H9 (cell line): ENCODE measurements at regions not wholly inside any gene's neighbourhood (a gene's known extent, or its start where the extent isn't known, plus 50 kb on each side); places are given as distances from the start of the nearest gene placed in this dataset.

Experiments used
- DNase-seq: peaks from one replicate; pipeline ENCODE4 v3.0.0-alpha.2; 2017
- H2AFZ ChIP-seq: one replicate; pipeline ENCODE4 v1.6.1; 2013; ENCODE audit warnings: mild to moderate bottlenecking, low read length, control low read depth, moderate library complexity
- H2AK5ac ChIP-seq: 2 replicates; pipeline ENCODE4 v1.6.1; 2013; ENCODE audit warnings: low read length, control low read depth, mixed read lengths; ENCODE audit not compliant: insufficient read length
- H2BK120ac ChIP-seq: one replicate; pipeline ENCODE4 v1.6.1; 2013; ENCODE audit warnings: low read depth, mild to moderate bottlenecking, low read length, control low read depth, inconsistent platforms; ENCODE audit not compliant: poor library complexity, severe bottlenecking
- H2BK12ac ChIP-seq: 2 replicates; pipeline ENCODE4 v1.6.1; 2013; ENCODE audit warnings: low read length, control low read depth, mixed read lengths, low read depth; ENCODE audit not compliant: insufficient read length
- H2BK15ac ChIP-seq: 2 replicates; pipeline ENCODE4 v1.6.1; 2013; ENCODE audit warnings: low read depth, low read length, control low read depth
- H2BK20ac ChIP-seq: one replicate; pipeline ENCODE4 v1.6.1; 2013; ENCODE audit warnings: low read depth, mild to moderate bottlenecking, low read length, control low read depth, inconsistent platforms; ENCODE audit not compliant: poor library complexity, severe bottlenecking
- H2BK5ac ChIP-seq: 2 replicates; pipeline ENCODE4 v1.6.1; 2013; ENCODE audit warnings: low read length, control low read depth, mixed read lengths; ENCODE audit not compliant: insufficient read length
- H3K14ac ChIP-seq: 2 replicates; pipeline ENCODE4 v1.6.1; 2013; ENCODE audit warnings: low read length, control low read depth; ENCODE audit not compliant: insufficient read depth
- H3K18ac ChIP-seq: 2 replicates; pipeline ENCODE4 v1.6.1; 2013; ENCODE audit warnings: low read depth, mild to moderate bottlenecking, mixed read lengths, low read length, control low read depth; ENCODE audit not compliant: insufficient read length
- H3K23ac ChIP-seq: 2 replicates; pipeline ENCODE4 v1.6.1; 2013; ENCODE audit warnings: low read length, control low read depth, mixed read lengths, low read depth; ENCODE audit not compliant: insufficient read length
- H3K23me2 ChIP-seq: 2 replicates; pipeline ENCODE4 v1.6.1; 2013; ENCODE audit warnings: low read depth, mild to moderate bottlenecking, mixed read lengths, low read length, control low read depth; ENCODE audit not compliant: insufficient read length, poor library complexity, severe bottlenecking
- H3K27ac ChIP-seq: 2 replicates; pipeline ENCODE4 v1.5.1; 2013; ENCODE audit warnings: low read length, control low read depth, mixed read lengths, low read depth; ENCODE audit not compliant: insufficient read length
- H3K27me3 ChIP-seq: 2 replicates; pipeline ENCODE4 v1.6.1; 2013; ENCODE audit warnings: low read length, control low read depth, inconsistent platforms; ENCODE audit not compliant: insufficient read depth
- H3K4ac ChIP-seq: 2 replicates; pipeline ENCODE4 v1.6.1; 2013; ENCODE audit warnings: low read depth, mild to moderate bottlenecking, control low read depth, inconsistent platforms, low read length, moderate library complexity
- H3K4me1 ChIP-seq: 2 replicates; pipeline ENCODE4 v1.6.1; 2013; ENCODE audit warnings: low read length, control low read depth, inconsistent platforms; ENCODE audit not compliant: insufficient read depth
- H3K4me2 ChIP-seq: 2 replicates; pipeline ENCODE4 v1.6.1; 2013; ENCODE audit warnings: low read length, control low read depth, mixed read lengths; ENCODE audit not compliant: insufficient read length, insufficient read depth
- H3K56ac ChIP-seq: 2 replicates; pipeline ENCODE4 v1.6.1; 2013; ENCODE audit warnings: low read depth, mild to moderate bottlenecking, mixed read lengths, low read length, control low read depth; ENCODE audit not compliant: insufficient read length
- H3K79me1 ChIP-seq: 2 replicates; pipeline ENCODE4 v1.6.1; 2013; ENCODE audit warnings: low read depth, mild to moderate bottlenecking, moderate library complexity, low read length, control low read depth, inconsistent platforms; ENCODE audit not compliant: insufficient read depth, poor library complexity, severe bottlenecking
- H3K79me2 ChIP-seq: 2 replicates; pipeline ENCODE4 v1.6.1; 2013; ENCODE audit warnings: low read length, control low read depth, inconsistent platforms; ENCODE audit not compliant: insufficient read depth
- H3K9ac ChIP-seq: 2 replicates; pipeline ENCODE4 v1.6.1; 2013; ENCODE audit warnings: low read length, control low read depth, mixed read lengths; ENCODE audit not compliant: insufficient read length; ENCODE audit errors: extremely low read depth
- H3K9me3 ChIP-seq: one replicate; pipeline ENCODE4 v1.6.1; 2013; ENCODE audit warnings: low read depth, low read length, inconsistent platforms; ENCODE audit not compliant: control insufficient read depth
- H3T11ph ChIP-seq: one replicate; pipeline ENCODE4 v1.6.1; 2013; ENCODE audit warnings: mild to moderate bottlenecking, low read length, control low read depth, inconsistent platforms
- H4K20me1 ChIP-seq: one replicate; pipeline ENCODE4 v1.6.1; 2013; ENCODE audit not compliant: control insufficient read depth, insufficient read length, insufficient read depth
- H4K5ac ChIP-seq: 2 replicates; pipeline ENCODE4 v1.6.1; 2013; ENCODE audit warnings: low read depth, mild to moderate bottlenecking, mixed read lengths, low read length, control low read depth; ENCODE audit not compliant: insufficient read length
- H4K8ac ChIP-seq: replicated peaks from 2 replicates; pipeline ENCODE4 v1.6.1; 2013; ENCODE audit warnings: low read length, control low read depth, mixed read lengths, low read depth; ENCODE audit not compliant: insufficient read length
- H4K91ac ChIP-seq: 2 replicates; pipeline ENCODE4 v1.6.1; 2013; ENCODE audit warnings: low read depth, mild to moderate bottlenecking, moderate library complexity, mixed read lengths, low read length, control low read depth; ENCODE audit not compliant: insufficient read length
- H3K27ac Mint-ChIP-seq, 3 experiments: 2 replicates in 2 of 3; 3 replicates in 1 of 3; pipeline ENCODE4 v1.8.0; 2020 to 2021; ENCODE audit warnings: mixed read lengths in 3 of 3, mild to moderate bottlenecking in 1 of 3, moderate library complexity in 1 of 3
- H3K27me3 Mint-ChIP-seq: 2 replicates; pipeline ENCODE4 v1.8.0; 2021; ENCODE audit warnings: low read depth, mild to moderate bottlenecking, moderate library complexity, mixed read lengths
- H3K36me3 Mint-ChIP-seq, 3 experiments: 2 replicates in 2 of 3; 3 replicates in 1 of 3; pipeline ENCODE4 v1.8.0; 2020 to 2021; ENCODE audit warnings: low read depth in 3 of 3, mixed read lengths in 3 of 3; ENCODE audit not compliant: insufficient read depth in 1 of 3
- H3K4me1 Mint-ChIP-seq, 2 experiments: 2 replicates each; pipeline ENCODE4 v1.8.0; 2020; ENCODE audit warnings: mixed read lengths in 2 of 2
- H3K4me3 Mint-ChIP-seq, 2 experiments: 2 replicates in 1 of 2; 3 replicates in 1 of 2; pipeline ENCODE4 v1.8.0; 2020 to 2021; ENCODE audit warnings: mild to moderate bottlenecking in 2 of 2, mixed read lengths in 2 of 2, moderate library complexity in 1 of 2
- H3K9me3 Mint-ChIP-seq, 2 experiments: 2 replicates in 1 of 2; 3 replicates in 1 of 2; pipeline ENCODE4 v1.8.0; 2020; ENCODE audit warnings: mild to moderate bottlenecking in 2 of 2, mixed read lengths in 2 of 2, moderate library complexity in 1 of 2
- CTCF ChIP-seq: fragments of 200-600 bp; sonication (generic); conservative IDR thresholded peaks from 3 replicates; pipeline ENCODE4 v1.8.0; 2021; ENCODE audit warnings: antibody characterized with exemption, mild to moderate bottlenecking
- whole genome bisulfite sequencing: extraction: QIAGEN DNeasy Blood & Tissue Kit; methylation state at CpG from one replicate; pipeline ENCODE4 v1.1.7; 2013; ENCODE audit warnings: missing lambda C conversion rate, low lambda C conversion rate, mixed read lengths; ENCODE audit not compliant: insufficient read length; ENCODE audit errors: extremely low coverage; 5-methylcytosine and 5-hydroxymethylcytosine counted together

- no peaks in the 10 kb centered on the region for H3K79me1 ChIP-seq
- H2BK5ac ChIP-seq, result no peak overlapping the region
- no peak overlapping the region for H2BK15ac ChIP-seq
- no peaks in the 10 kb centered on the region for H3K27me3 ChIP-seq
- no peak overlapping the region for H4K5ac ChIP-seq
- no peak overlapping the region for H3K4ac ChIP-seq
- H2BK20ac ChIP-seq, result no peak overlapping the region
- Mint-ChIP-seq H3K4me3 (no peak overlapping the region), H3K4me1 (peaks cover 23 to 24% of the 10 kb centered on the region in 2 experiments), H3K9me3 (no peaks in the 10 kb centered on the region; a peak in 1 of 5 replicates), H3K27ac (no peak overlapping the region; a peak in 1 of 7 replicates), H3K27me3 (peaks cover 11% of the 10 kb centered on the region), H3K36me3 (no peaks in the 10 kb centered on the region)
- peaks cover 2% of the 10 kb centered on the region; the same call in 1 of the 2 replicates for H3K4me1 ChIP-seq
- no CpG with 5 or more reads among the region's 9 CpGs for WGBS
- H3K14ac ChIP-seq, result no peak overlapping the region
- H4K91ac ChIP-seq, result no peak overlapping the region
- H3T11ph ChIP-seq, result no peak overlapping the region
- H3K9ac ChIP-seq, result no peak overlapping the region
- H4K8ac ChIP-seq, result no peak overlapping the region
- no peak overlapping the region for H3K18ac ChIP-seq
- H3K27ac ChIP-seq, result no peak overlapping the region
- H3K9me3 ChIP-seq, result no peaks in the 10 kb centered on the region
- no peak overlapping the region for H2BK120ac ChIP-seq
- H2BK12ac ChIP-seq, result no peak overlapping the region
- no peak for TF ChIP-seq CTCF
- no peak overlapping the region for H3K4me2 ChIP-seq
- no peaks in the 10 kb centered on the region for H3K23me2 ChIP-seq
- no peak overlapping the region for H2AFZ ChIP-seq
- no peaks in the 10 kb centered on the region for H3K79me2 ChIP-seq
- no peak overlapping the region for H2AK5ac ChIP-seq
- H4K20me1 ChIP-seq, result no peaks in the 10 kb centered on the region
- H3K23ac ChIP-seq, result no peak overlapping the region
- H3K56ac ChIP-seq, result no peak overlapping the region
- DNase-seq, result peak; percentile 15
Observed at GRCh38 chr10:78299851-78300468, 266.3 kb downstream of the RPS24 start.
